IMR-90 (cell line): ENCODE measurements at regions not wholly inside any gene's neighbourhood (a gene's known extent, or its start where the extent isn't known, plus 50 kb on each side); places are given as distances from the start of the nearest gene placed in this dataset.

ENCODE experiments used
- ATAC-seq: fragments of 200-7000 bp; cut with Tn5 transposase; 2 replicates; pipeline ENCODE4 v1.9.1; 2020; ENCODE audit warnings: low read depth, mild to moderate bottlenecking, moderate library complexity
- BruUV-seq: library from RNA; stranded (reverse); fragments of 400-500 nt; replicated peaks from 2 replicates; lab custom pipeline; 2021; lab: Mats Ljungman, UMichigan
- CTCF ChIA-PET: fragments of 300-600 bp; formaldehyde crosslinking; extraction: SDS; loops from one replicate; lab custom pipeline; 2021; ENCODE audit warnings: antibody characterized with exemption; lab: Yijun Ruan, JAX
- POLR2A ChIA-PET: fragments of 300-600 bp; sonication (Branson Sonifier 250); formaldehyde crosslinking; loops from one replicate; lab custom pipeline; 2022; ENCODE audit warnings: antibody characterized with exemption; ENCODE audit not compliant: unreplicated experiment; lab: Charles Lee
- DNase-seq: peaks from one replicate; pipeline ENCODE4 v3.0.0; 2013
- H2AFZ ChIP-seq: replicated peaks from 2 replicates; pipeline ENCODE3; 2013; ENCODE audit warnings: low read length, mild to moderate bottlenecking; ENCODE audit not compliant: poor library complexity
- H2AK5ac ChIP-seq: 2 replicates; pipeline ENCODE4 v1.6.1; 2013; ENCODE audit warnings: low read depth, low read length, inconsistent platforms
- H2AK9ac ChIP-seq: replicated peaks from 2 replicates; pipeline ENCODE3; 2013; ENCODE audit warnings: mild to moderate bottlenecking, low read depth, low read length, moderate library complexity; ENCODE audit not compliant: poor library complexity
- H2BK120ac ChIP-seq: 2 replicates; pipeline ENCODE4 v1.6.1; 2013; ENCODE audit warnings: low read depth, low read length, inconsistent platforms
- H2BK15ac ChIP-seq: 3 replicates; pipeline ENCODE4 v1.6.1; 2013; ENCODE audit warnings: low read depth, low read length, inconsistent platforms
- H2BK20ac ChIP-seq: 2 replicates; pipeline ENCODE4 v1.6.1; 2013; ENCODE audit warnings: low read depth, mild to moderate bottlenecking, inconsistent platforms, low read length, moderate library complexity
- H2BK5ac ChIP-seq: 2 replicates; pipeline ENCODE4 v1.6.1; 2013; ENCODE audit warnings: mild to moderate bottlenecking, low read depth, low read length, inconsistent platforms; ENCODE audit not compliant: poor library complexity, severe bottlenecking
- H3K14ac ChIP-seq: replicated peaks from 2 replicates; pipeline ENCODE4 v1.6.1; 2013; ENCODE audit warnings: low read depth, low read length, inconsistent platforms
- H3K18ac ChIP-seq: 2 replicates; pipeline ENCODE4 v1.6.1; 2013; ENCODE audit warnings: low read depth, low read length, control low read depth
- H3K23ac ChIP-seq: 2 replicates; pipeline ENCODE4 v1.6.1; 2013; ENCODE audit warnings: low read depth, low read length, inconsistent platforms
- H3K27ac ChIP-seq: 2 replicates; pipeline ENCODE4 v1.5.1; 2013; ENCODE audit warnings: mild to moderate bottlenecking, control low read depth, low read length; ENCODE audit not compliant: insufficient read depth
- H3K27me3 ChIP-seq: 2 replicates; pipeline ENCODE4 v1.6.1; 2013; ENCODE audit warnings: low read length; ENCODE audit not compliant: control insufficient read depth, insufficient read depth
- H3K36me3 ChIP-seq: 2 replicates; pipeline ENCODE4 v1.6.1; 2013; ENCODE audit warnings: low read length, mixed read lengths; ENCODE audit not compliant: control insufficient read depth, insufficient read depth
- H3K4ac ChIP-seq: 2 replicates; pipeline ENCODE4 v1.6.1; 2013; ENCODE audit warnings: low read depth, low read length, inconsistent platforms
- H3K4me1 ChIP-seq: 2 replicates; pipeline ENCODE4 v1.6.1; 2013; ENCODE audit warnings: low read length, mixed read lengths; ENCODE audit not compliant: control insufficient read depth, insufficient read depth
- H3K4me2 ChIP-seq: 2 replicates; pipeline ENCODE4 v1.6.1; 2013; ENCODE audit warnings: low read depth, mild to moderate bottlenecking, control low read depth, low read length, moderate library complexity
- H3K4me3 ChIP-seq: 2 replicates; pipeline ENCODE4 v1.5.1; 2013; ENCODE audit warnings: low read depth, mild to moderate bottlenecking, control low read depth, low read length, moderate library complexity; ENCODE audit not compliant: insufficient read depth
- H3K56ac ChIP-seq: 2 replicates; pipeline ENCODE4 v1.6.1; 2013; ENCODE audit warnings: low read length, inconsistent platforms; ENCODE audit not compliant: insufficient read depth; ENCODE audit errors: extremely low read depth
- H3K79me1 ChIP-seq, 2 experiments: 2 replicates each; pipeline ENCODE4 v1.6.1; 2013; ENCODE audit warnings: low read length in 2 of 2, inconsistent platforms in 1 of 2, low read depth in 1 of 2
- H3K9ac ChIP-seq: 2 replicates; pipeline ENCODE4 v1.6.1; 2013; ENCODE audit warnings: low read depth, low read length, control low read depth
- H3K9me1 ChIP-seq: 2 replicates; pipeline ENCODE4 v1.6.1; 2013; ENCODE audit warnings: low read length, inconsistent platforms; ENCODE audit not compliant: insufficient read depth
- H3K9me3 ChIP-seq: 2 replicates; pipeline ENCODE4 v1.6.1; 2013; ENCODE audit warnings: low read length; ENCODE audit not compliant: control insufficient read depth, insufficient read depth
- H4K20me1 ChIP-seq: 2 replicates; pipeline ENCODE4 v1.6.1; 2013; ENCODE audit warnings: low read length, inconsistent platforms; ENCODE audit not compliant: insufficient read depth
- H4K5ac ChIP-seq: 2 replicates; pipeline ENCODE4 v1.6.1; 2013; ENCODE audit warnings: mild to moderate bottlenecking, low read depth, low read length, control low read depth
- H4K8ac ChIP-seq, 2 experiments: 2 replicates each; pipeline ENCODE4 v1.6.1; 2013; ENCODE audit warnings: low read depth in 2 of 2, low read length in 2 of 2, control low read depth in 1 of 2, inconsistent platforms in 1 of 2
- H4K91ac ChIP-seq: 2 replicates; pipeline ENCODE4 v1.6.1; 2013; ENCODE audit warnings: low read depth, low read length, inconsistent platforms; ENCODE audit not compliant: insufficient read depth
- BHLHE40 ChIP-seq: fragments of 150-350 bp; IDR thresholded peaks from 2 replicates; pipeline ENCODE4 v1.6.1; 2016; ENCODE audit warnings: mild to moderate bottlenecking, low read depth, low read length
- CEBPB ChIP-seq: IDR thresholded peaks from 2 replicates; pipeline ENCODE4 v1.6.1; 2012; ENCODE audit warnings: low read depth, low read length, improper control_type of control experiment
- CHD1 ChIP-seq: IDR thresholded peaks from 2 replicates; pipeline ENCODE4 v1.6.1; 2012; ENCODE audit warnings: low read depth, low read length, improper control_type of control experiment
- WGBS, 2 experiments: methylation state at CpG; one replicate each; pipeline versions ENCODE4 v1.1.5 to v1.1.7; 2013; ENCODE audit warnings: missing lambda C conversion rate in 2 of 2; ENCODE audit not compliant: insufficient read length in 1 of 2; ENCODE audit errors: extremely low coverage in 2 of 2; 5-methylcytosine and 5-hydroxymethylcytosine counted together
- dilution Hi-C: fragments of 300-500 bp; cut with HindIII; formaldehyde crosslinking; loops from one replicate; pipeline ENCODE4 v1.14.3; 2018; ENCODE audit warnings: low sequenced_read_pairs; ENCODE audit not compliant: unreplicated experiment
- in situ Hi-C: fragments of 300-500 bp; cut with MboI; formaldehyde crosslinking; loops from 3 replicates; pipeline ENCODE4 v1.14.3; 2019; ENCODE audit warnings: low sequenced_read_pairs, inconsistent platforms, mixed read lengths
- intact Hi-C: fragments of 100-400 bp; cut with micrococcal nuclease; formaldehyde crosslinking; loops from 2 replicates; pipeline ENCODE4 v1.10.0; 2022

DNA sequence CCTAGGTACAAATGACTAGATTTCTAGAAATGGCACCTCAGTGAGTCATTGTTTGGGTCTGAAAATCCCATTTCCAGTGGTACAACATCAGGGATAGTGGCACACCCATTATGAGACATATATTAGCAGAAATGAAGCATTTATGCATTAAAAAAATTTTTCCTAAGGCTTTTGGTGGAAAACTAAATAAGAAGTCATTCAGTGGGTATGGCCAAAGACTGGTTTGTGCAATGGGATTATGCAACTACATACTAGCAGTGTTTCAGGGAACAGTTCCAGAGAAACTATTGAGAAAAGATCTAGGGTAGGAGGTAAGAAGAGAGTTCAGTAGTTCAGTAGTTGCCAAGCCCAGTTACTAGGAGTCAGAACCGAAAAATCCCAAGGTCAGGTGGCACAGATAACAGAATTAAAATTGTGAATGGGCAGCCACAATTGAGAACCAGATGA is 106.5 kb upstream of the HAPLN1 start:
- CTCF ChIA-PET = no interaction called here
- POLR2A ChIA-PET = no interaction called here
- WGBS, 2 experiments = no CpG with 5 or more reads among the region's 1 CpG
- Histone ChIP-seq H4K20me1 (no peaks in the 10 kb centered on the region), H4K91ac (no peak overlapping the region), H3K79me1 (no peaks in the 10 kb centered on the region), H3K4me1 (no peaks in the 10 kb centered on the region), H3K36me3 (no peaks in the 10 kb centered on the region), H2AK9ac (no peak overlapping the region), H3K27ac (no peak overlapping the region), H3K18ac (no peak overlapping the region), H3K4me2 (no peak overlapping the region), H2BK5ac (no peak overlapping the region), H3K27me3 (no peaks in the 10 kb centered on the region), H3K4ac (no peak overlapping the region), H2AFZ (no peak overlapping the region), H3K9ac (no peak overlapping the region), H3K23ac (no peak overlapping the region), H4K8ac (no peak overlapping the region), H2AK5ac (no peak overlapping the region), H3K4me3 (no peak overlapping the region), H2BK15ac (no peak overlapping the region), H3K14ac (no peak overlapping the region), H3K56ac (no peak overlapping the region), H4K5ac (no peak overlapping the region), H3K9me3 (no peaks in the 10 kb centered on the region), H2BK120ac (no peak overlapping the region), H3K9me1 (no peaks in the 10 kb centered on the region), H2BK20ac (no peak overlapping the region)
- DNase-seq = peak; percentile 46
- dilution Hi-C loops = no loop called here
- no TSS peak for BruUV-seq
- in situ Hi-C loops = no loop called here
- no peak for TF ChIP-seq CHD1
- no peak for TF ChIP-seq BHLHE40
- TF ChIP-seq CEBPB = peak; percentile 62
- intact Hi-C loops = no loop called here
- ATAC-seq = peak; percentile 59
